ENCODE measurements at regions not wholly inside any gene's neighbourhood (a gene's known extent, or its start where the extent isn't known, plus 50 kb on each side); places are given as distances from the start of the nearest gene placed in this dataset.

DNA sequence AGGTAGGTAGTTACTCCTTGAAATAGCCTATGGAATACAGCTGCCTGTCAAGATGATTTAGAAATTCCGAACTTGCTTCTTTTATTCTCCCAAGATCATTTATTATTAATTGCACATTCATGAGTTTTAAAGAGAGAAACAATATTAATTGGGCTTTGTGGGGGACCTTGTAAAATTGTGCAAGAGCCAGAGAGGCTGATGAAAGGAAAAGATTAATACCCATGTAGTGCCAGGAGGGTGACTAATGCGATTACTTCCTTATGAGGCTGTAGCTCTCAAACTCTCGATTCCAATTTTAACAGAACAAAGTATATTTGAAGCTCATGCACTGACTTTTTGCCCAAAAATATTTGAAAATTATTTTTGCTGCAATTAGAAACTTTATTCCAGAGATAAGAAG lies 423.8 kb upstream of the ID4 start (continued):
- TF ChIP-seq, protein P1, sequence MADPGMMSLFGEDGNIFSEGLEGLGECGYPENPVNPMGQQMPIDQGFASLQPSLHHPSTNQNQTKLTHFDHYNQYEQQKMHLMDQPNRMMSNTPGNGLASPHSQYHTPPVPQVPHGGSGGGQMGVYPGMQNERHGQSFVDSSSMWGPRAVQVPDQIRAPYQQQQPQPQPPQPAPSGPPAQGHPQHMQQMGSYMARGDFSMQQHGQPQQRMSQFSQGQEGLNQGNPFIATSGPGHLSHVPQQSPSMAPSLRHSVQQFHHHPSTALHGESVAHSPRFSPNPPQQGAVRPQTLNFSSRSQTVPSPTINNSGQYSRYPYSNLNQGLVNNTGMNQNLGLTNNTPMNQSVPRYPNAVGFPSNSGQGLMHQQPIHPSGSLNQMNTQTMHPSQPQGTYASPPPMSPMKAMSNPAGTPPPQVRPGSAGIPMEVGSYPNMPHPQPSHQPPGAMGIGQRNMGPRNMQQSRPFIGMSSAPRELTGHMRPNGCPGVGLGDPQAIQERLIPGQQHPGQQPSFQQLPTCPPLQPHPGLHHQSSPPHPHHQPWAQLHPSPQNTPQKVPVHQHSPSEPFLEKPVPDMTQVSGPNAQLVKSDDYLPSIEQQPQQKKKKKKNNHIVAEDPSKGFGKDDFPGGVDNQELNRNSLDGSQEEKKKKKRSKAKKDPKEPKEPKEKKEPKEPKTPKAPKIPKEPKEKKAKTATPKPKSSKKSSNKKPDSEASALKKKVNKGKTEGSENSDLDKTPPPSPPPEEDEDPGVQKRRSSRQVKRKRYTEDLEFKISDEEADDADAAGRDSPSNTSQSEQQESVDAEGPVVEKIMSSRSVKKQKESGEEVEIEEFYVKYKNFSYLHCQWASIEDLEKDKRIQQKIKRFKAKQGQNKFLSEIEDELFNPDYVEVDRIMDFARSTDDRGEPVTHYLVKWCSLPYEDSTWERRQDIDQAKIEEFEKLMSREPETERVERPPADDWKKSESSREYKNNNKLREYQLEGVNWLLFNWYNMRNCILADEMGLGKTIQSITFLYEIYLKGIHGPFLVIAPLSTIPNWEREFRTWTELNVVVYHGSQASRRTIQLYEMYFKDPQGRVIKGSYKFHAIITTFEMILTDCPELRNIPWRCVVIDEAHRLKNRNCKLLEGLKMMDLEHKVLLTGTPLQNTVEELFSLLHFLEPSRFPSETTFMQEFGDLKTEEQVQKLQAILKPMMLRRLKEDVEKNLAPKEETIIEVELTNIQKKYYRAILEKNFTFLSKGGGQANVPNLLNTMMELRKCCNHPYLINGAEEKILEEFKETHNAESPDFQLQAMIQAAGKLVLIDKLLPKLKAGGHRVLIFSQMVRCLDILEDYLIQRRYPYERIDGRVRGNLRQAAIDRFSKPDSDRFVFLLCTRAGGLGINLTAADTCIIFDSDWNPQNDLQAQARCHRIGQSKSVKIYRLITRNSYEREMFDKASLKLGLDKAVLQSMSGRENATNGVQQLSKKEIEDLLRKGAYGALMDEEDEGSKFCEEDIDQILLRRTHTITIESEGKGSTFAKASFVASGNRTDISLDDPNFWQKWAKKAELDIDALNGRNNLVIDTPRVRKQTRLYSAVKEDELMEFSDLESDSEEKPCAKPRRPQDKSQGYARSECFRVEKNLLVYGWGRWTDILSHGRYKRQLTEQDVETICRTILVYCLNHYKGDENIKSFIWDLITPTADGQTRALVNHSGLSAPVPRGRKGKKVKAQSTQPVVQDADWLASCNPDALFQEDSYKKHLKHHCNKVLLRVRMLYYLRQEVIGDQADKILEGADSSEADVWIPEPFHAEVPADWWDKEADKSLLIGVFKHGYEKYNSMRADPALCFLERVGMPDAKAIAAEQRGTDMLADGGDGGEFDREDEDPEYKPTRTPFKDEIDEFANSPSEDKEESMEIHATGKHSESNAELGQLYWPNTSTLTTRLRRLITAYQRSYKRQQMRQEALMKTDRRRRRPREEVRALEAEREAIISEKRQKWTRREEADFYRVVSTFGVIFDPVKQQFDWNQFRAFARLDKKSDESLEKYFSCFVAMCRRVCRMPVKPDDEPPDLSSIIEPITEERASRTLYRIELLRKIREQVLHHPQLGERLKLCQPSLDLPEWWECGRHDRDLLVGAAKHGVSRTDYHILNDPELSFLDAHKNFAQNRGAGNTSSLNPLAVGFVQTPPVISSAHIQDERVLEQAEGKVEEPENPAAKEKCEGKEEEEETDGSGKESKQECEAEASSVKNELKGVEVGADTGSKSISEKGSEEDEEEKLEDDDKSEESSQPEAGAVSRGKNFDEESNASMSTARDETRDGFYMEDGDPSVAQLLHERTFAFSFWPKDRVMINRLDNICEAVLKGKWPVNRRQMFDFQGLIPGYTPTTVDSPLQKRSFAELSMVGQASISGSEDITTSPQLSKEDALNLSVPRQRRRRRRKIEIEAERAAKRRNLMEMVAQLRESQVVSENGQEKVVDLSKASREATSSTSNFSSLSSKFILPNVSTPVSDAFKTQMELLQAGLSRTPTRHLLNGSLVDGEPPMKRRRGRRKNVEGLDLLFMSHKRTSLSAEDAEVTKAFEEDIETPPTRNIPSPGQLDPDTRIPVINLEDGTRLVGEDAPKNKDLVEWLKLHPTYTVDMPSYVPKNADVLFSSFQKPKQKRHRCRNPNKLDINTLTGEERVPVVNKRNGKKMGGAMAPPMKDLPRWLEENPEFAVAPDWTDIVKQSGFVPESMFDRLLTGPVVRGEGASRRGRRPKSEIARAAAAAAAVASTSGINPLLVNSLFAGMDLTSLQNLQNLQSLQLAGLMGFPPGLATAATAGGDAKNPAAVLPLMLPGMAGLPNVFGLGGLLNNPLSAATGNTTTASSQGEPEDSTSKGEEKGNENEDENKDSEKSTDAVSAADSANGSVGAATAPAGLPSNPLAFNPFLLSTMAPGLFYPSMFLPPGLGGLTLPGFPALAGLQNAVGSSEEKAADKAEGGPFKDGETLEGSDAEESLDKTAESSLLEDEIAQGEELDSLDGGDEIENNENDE (IDR thresholded peaks at IDR 0.05; ENCODE audit: insufficient replicate concordance, low read length) = no peak
- TF ChIP-seq KDM5A (IDR thresholded peaks at IDR 0.05; ENCODE audit: low read length) (no peak), HDAC2 (IDR thresholded peaks at IDR 0.05; ENCODE audit: borderline replicate concordance in 1 of 2, low read depth in 2 of 2, low read length in 2 of 2) (no peak), CREB1 (IDR thresholded peaks at IDR 0.05) (no peak), KDM4A (IDR thresholded peaks at IDR 0.05; ENCODE audit: low read depth, low read length, severe bottlenecking) (no peak), SRF (IDR thresholded peaks at IDR 0.05; ENCODE audit: low read depth, low read length) (no peak), TEAD4 (IDR thresholded peaks at IDR 0.05; ENCODE audit: low read depth, low read length) (no peak), SIN3A (conservative IDR thresholded peaks at IDR 0.05 in 1 of 2, IDR thresholded peaks at IDR 0.05 in 1 of 2; ENCODE audit: low read depth in 1 of 2, low read length in 2 of 2) (no peak)
- TF ChIP-seq, protein P2, sequence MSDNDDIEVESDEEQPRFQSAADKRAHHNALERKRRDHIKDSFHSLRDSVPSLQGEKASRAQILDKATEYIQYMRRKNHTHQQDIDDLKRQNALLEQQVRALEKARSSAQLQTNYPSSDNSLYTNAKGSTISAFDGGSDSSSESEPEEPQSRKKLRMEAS (IDR thresholded peaks at IDR 0.05) = no peak
- TF ChIP-seq, protein P3, sequence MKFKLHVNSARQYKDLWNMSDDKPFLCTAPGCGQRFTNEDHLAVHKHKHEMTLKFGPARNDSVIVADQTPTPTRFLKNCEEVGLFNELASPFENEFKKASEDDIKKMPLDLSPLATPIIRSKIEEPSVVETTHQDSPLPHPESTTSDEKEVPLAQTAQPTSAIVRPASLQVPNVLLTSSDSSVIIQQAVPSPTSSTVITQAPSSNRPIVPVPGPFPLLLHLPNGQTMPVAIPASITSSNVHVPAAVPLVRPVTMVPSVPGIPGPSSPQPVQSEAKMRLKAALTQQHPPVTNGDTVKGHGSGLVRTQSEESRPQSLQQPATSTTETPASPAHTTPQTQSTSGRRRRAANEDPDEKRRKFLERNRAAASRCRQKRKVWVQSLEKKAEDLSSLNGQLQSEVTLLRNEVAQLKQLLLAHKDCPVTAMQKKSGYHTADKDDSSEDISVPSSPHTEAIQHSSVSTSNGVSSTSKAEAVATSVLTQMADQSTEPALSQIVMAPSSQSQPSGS (IDR thresholded peaks at IDR 0.05; ENCODE audit: low read length) = no peak

Data from H1 (cell line).